GM19351 (cell line): ENCODE measurements at regions not wholly inside any gene's neighbourhood (a gene's known extent, or its start where the extent isn't known, plus 50 kb on each side); places are given as distances from the start of the nearest gene placed in this dataset.
"Not testable (repeated sequence)": the region's sequence is repeated elsewhere in the genome, so short reads cannot be mapped to it uniquely, and the experiment has no call there.

Experiments used
- ATAC-seq: cut with Tn5 transposase; IDR thresholded peaks from one replicate; pipeline ENCODE4 v1.9.1; 2021; ENCODE audit warnings: mild to moderate bottlenecking, moderate library complexity; ENCODE audit not compliant: unreplicated experiment

GRCh38 chr13:73544175-73544574, 485.4 kb downstream of the KLF5 start:
- no peak for ATAC-seq

- no peak for ATAC-seq
Observed at GRCh38 chr13:73542446-73542845, 483.6 kb downstream of the KLF5 start.

GRCh38 chr13:73536865-73537264, 478.1 kb downstream of the KLF5 start:
- ATAC-seq: no peak

- ATAC-seq: no peak
Observed at GRCh38 chr13:73535341-73535740, 476.5 kb downstream of the KLF5 start.

- no peak for ATAC-seq
Observed at GRCh38 chr13:73532987-73533510, 474.2 kb downstream of the KLF5 start.

GRCh38 chr13:73532582-73532981, 473.8 kb downstream of the KLF5 start:
- ATAC-seq: no peak

- no peak for ATAC-seq
Observed at GRCh38 chr13:73531014-73531413, 472.2 kb downstream of the KLF5 start.

- ATAC-seq: no peak
Observed at GRCh38 chr13:73522937-73523336, 464.1 kb downstream of the KLF5 start.

- no peak for ATAC-seq
Observed at GRCh38 chr13:73521985-73522524, 463.2 kb downstream of the KLF5 start.

- ATAC-seq: no peak
Observed at GRCh38 chr13:73521290-73521624, 462.5 kb downstream of the KLF5 start.

GRCh38 chr13:73520566-73521289, 461.9 kb downstream of the KLF5 start:
- no peak for ATAC-seq

GRCh38 chr13:73520135-73520534, 461.3 kb downstream of the KLF5 start:
- not testable (repeated sequence) for ATAC-seq

- ATAC-seq: no peak
Observed at GRCh38 chr13:73519396-73520116, 460.8 kb downstream of the KLF5 start.

GRCh38 chr13:73517766-73518165, 459.0 kb downstream of the KLF5 start:
- no peak for ATAC-seq

- ATAC-seq: no peak
Observed at GRCh38 chr13:73516731-73517130, 457.9 kb downstream of the KLF5 start.

GRCh38 chr13:73514208-73514607, 455.4 kb downstream of the KLF5 start:
- no peak for ATAC-seq

- no peak for ATAC-seq
Observed at GRCh38 chr13:73513751-73514150, 454.9 kb downstream of the KLF5 start.

- no peak for ATAC-seq
Observed at GRCh38 chr13:73508841-73509240, 450.0 kb downstream of the KLF5 start.

GRCh38 chr13:73505376-73505890, 446.6 kb downstream of the KLF5 start:
- no peak for ATAC-seq

- ATAC-seq: no peak
Observed at GRCh38 chr13:73499695-73500094, 440.9 kb downstream of the KLF5 start.

- no peak for ATAC-seq
Observed at GRCh38 chr13:73497430-73497829, 438.6 kb downstream of the KLF5 start.

GRCh38 chr13:73496711-73497110, 437.9 kb downstream of the KLF5 start:
- no peak for ATAC-seq
